Ishikawa (cell line): ENCODE measurements at regions not wholly inside any gene's neighbourhood (a gene's known extent, or its start where the extent isn't known, plus 50 kb on each side); places are given as distances from the start of the nearest gene placed in this dataset.

Experiments used
- CEBPB ChIP-seq: IDR thresholded peaks from 2 replicates; pipeline ENCODE4 v1.6.1; 2012
- CREB1 ChIP-seq: IDR thresholded peaks from 2 replicates; pipeline ENCODE4 v1.6.1; 2012; ENCODE audit warnings: low read depth
- EGR1 ChIP-seq: IDR thresholded peaks from 2 replicates; pipeline ENCODE4 v1.6.1; 2012
- EP300 ChIP-seq: IDR thresholded peaks from 2 replicates; pipeline ENCODE4 v1.6.1; 2012; ENCODE audit warnings: borderline replicate concordance
- FOXM1 ChIP-seq: IDR thresholded peaks from 2 replicates; pipeline ENCODE4 v1.6.1; 2012; ENCODE audit warnings: low read depth, borderline replicate concordance
- NFIC ChIP-seq: IDR thresholded peaks from 2 replicates; pipeline ENCODE4 v1.6.1; 2012
- RAD21 ChIP-seq: IDR thresholded peaks from 2 replicates; pipeline ENCODE4 v1.6.1; 2012; ENCODE audit warnings: low read depth
- TAF1 ChIP-seq: IDR thresholded peaks from 2 replicates; pipeline ENCODE4 v1.6.1; 2012; ENCODE audit warnings: low read depth, mild to moderate bottlenecking
- TCF12 ChIP-seq: IDR thresholded peaks from 2 replicates; pipeline ENCODE4 v1.6.1; 2012; ENCODE audit warnings: low read depth
- TEAD4 ChIP-seq: IDR thresholded peaks from 2 replicates; pipeline ENCODE4 v1.6.1; 2012
- YY1 ChIP-seq: IDR thresholded peaks from 2 replicates; pipeline ENCODE4 v1.6.1; 2012; ENCODE audit warnings: low read depth
- ZBTB7A ChIP-seq: IDR thresholded peaks from 2 replicates; pipeline ENCODE4 v1.6.1; 2012; ENCODE audit warnings: low read depth
- TF ChIP-seq, protein P1 (sequence below): IDR thresholded peaks from 2 replicates; pipeline ENCODE4 v1.6.1; 2012
- TF ChIP-seq, protein P2 (sequence below): IDR thresholded peaks from 2 replicates; pipeline ENCODE4 v1.6.1; 2012
- TF ChIP-seq, protein P3 (sequence below): IDR thresholded peaks from 2 replicates; pipeline ENCODE4 v1.6.1; 2012; ENCODE audit warnings: low read depth, mild to moderate bottlenecking

DNA sequence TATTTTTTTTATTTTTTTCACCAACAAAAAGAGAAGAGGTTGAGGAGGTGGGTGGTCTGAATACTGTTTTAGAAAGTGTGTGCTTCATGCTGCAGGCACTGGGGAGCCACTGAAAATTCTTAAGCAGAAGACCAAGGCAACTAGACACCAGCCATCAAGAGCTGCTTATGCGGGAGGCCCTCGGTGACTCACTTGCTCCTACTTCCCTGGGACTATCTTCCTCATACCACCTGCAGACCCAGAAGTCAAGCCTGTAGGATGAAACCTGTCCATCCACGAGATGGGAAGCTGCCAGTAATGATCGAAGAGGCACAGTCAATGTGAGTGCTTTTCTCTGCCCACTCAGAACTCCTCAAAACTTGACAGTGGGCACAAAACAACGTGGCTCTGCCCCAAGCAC is 125.8 kb upstream of the SLC44A1 start:
- TF ChIP-seq EP300 (no peak), ZBTB7A (no peak), EGR1 (no peak), TCF12 (no peak), CEBPB (no peak), TAF1 (no peak)
- TF ChIP-seq, protein P1, sequence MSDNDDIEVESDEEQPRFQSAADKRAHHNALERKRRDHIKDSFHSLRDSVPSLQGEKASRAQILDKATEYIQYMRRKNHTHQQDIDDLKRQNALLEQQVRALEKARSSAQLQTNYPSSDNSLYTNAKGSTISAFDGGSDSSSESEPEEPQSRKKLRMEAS = no peak

DNA sequence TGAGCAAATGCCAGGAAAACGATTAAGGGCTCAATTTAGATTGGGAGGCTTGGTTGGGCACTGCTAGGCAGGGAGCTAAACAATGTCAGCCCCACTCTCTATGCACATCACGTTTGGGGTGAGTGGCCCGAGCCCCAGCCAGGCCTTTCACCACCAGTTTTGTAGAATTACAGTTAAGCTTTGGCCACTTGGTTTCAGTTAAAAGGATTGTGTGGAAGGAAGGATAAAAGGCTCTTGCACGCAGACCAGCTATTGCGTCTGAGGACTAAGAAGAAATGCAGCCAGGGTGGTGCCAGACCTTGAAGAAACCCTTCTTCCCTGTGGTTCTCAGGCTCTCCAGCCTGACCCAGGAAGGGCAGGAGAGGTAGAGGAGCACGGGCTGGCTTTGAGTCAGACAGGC is 125.3 kb upstream of the SLC44A1 start:
- TF ChIP-seq EP300 (no peak), TEAD4 (no peak), YY1 (no peak), RAD21 (no peak), EGR1 (no peak), CREB1 (no peak), TCF12 (no peak), CEBPB (no peak), NFIC (no peak), ZBTB7A (no peak), TAF1 (no peak)
- TF ChIP-seq, protein P2, sequence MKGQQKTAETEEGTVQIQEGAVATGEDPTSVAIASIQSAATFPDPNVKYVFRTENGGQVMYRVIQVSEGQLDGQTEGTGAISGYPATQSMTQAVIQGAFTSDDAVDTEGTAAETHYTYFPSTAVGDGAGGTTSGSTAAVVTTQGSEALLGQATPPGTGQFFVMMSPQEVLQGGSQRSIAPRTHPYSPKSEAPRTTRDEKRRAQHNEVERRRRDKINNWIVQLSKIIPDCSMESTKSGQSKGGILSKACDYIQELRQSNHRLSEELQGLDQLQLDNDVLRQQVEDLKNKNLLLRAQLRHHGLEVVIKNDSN = no peak
- TF ChIP-seq, protein P1 = no peak
- TF ChIP-seq, protein P3, sequence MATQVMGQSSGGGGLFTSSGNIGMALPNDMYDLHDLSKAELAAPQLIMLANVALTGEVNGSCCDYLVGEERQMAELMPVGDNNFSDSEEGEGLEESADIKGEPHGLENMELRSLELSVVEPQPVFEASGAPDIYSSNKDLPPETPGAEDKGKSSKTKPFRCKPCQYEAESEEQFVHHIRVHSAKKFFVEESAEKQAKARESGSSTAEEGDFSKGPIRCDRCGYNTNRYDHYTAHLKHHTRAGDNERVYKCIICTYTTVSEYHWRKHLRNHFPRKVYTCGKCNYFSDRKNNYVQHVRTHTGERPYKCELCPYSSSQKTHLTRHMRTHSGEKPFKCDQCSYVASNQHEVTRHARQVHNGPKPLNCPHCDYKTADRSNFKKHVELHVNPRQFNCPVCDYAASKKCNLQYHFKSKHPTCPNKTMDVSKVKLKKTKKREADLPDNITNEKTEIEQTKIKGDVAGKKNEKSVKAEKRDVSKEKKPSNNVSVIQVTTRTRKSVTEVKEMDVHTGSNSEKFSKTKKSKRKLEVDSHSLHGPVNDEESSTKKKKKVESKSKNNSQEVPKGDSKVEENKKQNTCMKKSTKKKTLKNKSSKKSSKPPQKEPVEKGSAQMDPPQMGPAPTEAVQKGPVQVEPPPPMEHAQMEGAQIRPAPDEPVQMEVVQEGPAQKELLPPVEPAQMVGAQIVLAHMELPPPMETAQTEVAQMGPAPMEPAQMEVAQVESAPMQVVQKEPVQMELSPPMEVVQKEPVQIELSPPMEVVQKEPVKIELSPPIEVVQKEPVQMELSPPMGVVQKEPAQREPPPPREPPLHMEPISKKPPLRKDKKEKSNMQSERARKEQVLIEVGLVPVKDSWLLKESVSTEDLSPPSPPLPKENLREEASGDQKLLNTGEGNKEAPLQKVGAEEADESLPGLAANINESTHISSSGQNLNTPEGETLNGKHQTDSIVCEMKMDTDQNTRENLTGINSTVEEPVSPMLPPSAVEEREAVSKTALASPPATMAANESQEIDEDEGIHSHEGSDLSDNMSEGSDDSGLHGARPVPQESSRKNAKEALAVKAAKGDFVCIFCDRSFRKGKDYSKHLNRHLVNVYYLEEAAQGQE = no peak

DNA sequence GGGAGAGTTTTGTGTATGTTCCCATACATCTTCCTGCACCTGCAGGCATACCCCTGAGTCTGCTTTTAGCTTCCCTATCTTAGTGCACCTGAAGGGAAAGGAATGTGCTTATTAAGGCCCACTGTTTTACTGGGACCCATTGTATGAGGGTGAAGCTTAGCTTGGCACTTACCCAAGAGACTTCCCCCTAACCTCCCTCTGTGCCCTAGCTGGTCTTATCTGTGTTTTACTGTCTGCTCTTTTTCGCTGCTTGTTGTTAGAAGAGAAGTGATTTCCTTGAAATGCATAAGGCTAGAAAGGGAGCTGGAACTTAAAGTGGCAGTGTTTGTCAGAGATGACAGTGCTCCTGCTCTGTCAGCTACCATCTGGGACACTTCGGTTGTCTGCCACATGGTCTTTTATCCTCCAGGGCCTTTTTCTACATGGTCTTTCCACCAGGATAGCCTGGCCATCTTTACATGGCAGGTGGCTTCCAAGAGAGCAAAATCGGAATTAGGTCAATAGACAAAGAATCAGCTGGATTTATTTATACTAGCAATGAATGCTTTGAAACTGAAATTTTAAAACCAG is 122.5 kb upstream of the SLC44A1 start:
- TF ChIP-seq TAF1 (no peak), CEBPB (no peak), ZBTB7A (no peak), RAD21 (no peak), TEAD4 (no peak), TCF12 (no peak), FOXM1 (no peak), NFIC (no peak), EP300 (no peak), CREB1 (no peak), YY1 (no peak), EGR1 (no peak)
- TF ChIP-seq, protein P1 = no peak
- TF ChIP-seq, protein P2 = no peak
- TF ChIP-seq, protein P3 = no peak

DNA sequence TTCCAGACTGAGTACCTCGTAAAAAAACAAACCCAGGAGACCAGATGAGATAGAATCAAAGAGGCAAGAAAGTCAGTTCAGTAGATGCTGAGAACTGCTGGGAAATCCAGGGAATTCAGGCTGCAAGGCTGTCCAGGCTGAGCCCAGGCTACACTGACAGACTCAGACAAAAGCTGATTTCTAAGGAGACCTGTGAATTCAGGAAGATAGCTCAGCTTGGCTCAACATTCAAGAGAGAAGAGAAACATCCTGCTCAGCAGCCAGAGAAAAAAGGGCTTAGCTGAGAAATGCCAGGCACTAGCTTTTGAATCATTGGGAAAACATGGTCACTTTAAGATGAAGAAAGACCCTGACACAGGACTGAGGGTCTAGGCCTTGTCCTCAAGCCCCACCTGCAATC is 118.2 kb upstream of the SLC44A1 start:
- TF ChIP-seq CREB1 (no peak), ZBTB7A (no peak), YY1 (no peak), EGR1 (no peak), NFIC (no peak), TCF12 (no peak), FOXM1 (no peak), TAF1 (no peak), EP300 (no peak), RAD21 (no peak), TEAD4 (no peak), CEBPB (no peak)
- TF ChIP-seq, protein P1 = no peak
- TF ChIP-seq, protein P3 = no peak
- TF ChIP-seq, protein P2 = no peak
